ENCODE measurements at regions not wholly inside any gene's neighbourhood (a gene's known extent, or its start where the extent isn't known, plus 50 kb on each side); places are given as distances from the start of the nearest gene placed in this dataset.

GRCh38 chr13:62040806-62041205 is 625.2 kb upstream of the PCDH20 start:
- ChIA-PET CTCF (no interaction called here), POLR2A (no interaction called here)
- Histone ChIP-seq H3K36me3 (ENCODE audit: insufficient read depth, low read length) (no peaks in the 10 kb centered on the region), H3K27me3 (ENCODE audit: control insufficient read depth in 1 of 2, insufficient read depth in 2 of 2, low read length in 2 of 2) (no peaks in the 10 kb centered on the region), H3K4me3 (ENCODE audit: low read length) (no peak overlapping the region), H3K27ac (ENCODE audit: low read depth in 1 of 2, low read length in 2 of 2) (no peak overlapping the region), H3K4me1 (ENCODE audit: insufficient read depth, low read length) (no peaks in the 10 kb centered on the region), H3K9me3 (ENCODE audit: control insufficient read depth in 1 of 2, insufficient read depth in 1 of 2, low read length in 2 of 2) (peaks cover 0 to 3% of the 10 kb centered on the region in 2 experiments)
- no peaks in the 10 kb centered on the region for H3K27me3 Mint-ChIP-seq
- intact Hi-C loops (cut with DNase I, micrococcal nuclease), result no loop called here
- H3K4me1 Mint-ChIP-seq (ENCODE audit: low read depth), result no peaks in the 10 kb centered on the region
- H3K27ac Mint-ChIP-seq, result no peak overlapping the region
- no peaks in the 10 kb centered on the region for H3K9me3 Mint-ChIP-seq
- no peak overlapping the region for H3K4me3 Mint-ChIP-seq
- no peak for TF ChIP-seq CTCF (IDR thresholded peaks at IDR 0.05)
- ATAC-seq (ENCODE audit: poor library complexity) (no peak), DNase-seq (no peak)
- no peaks in the 10 kb centered on the region for H3K36me3 Mint-ChIP-seq (ENCODE audit: low read depth)

DNA sequence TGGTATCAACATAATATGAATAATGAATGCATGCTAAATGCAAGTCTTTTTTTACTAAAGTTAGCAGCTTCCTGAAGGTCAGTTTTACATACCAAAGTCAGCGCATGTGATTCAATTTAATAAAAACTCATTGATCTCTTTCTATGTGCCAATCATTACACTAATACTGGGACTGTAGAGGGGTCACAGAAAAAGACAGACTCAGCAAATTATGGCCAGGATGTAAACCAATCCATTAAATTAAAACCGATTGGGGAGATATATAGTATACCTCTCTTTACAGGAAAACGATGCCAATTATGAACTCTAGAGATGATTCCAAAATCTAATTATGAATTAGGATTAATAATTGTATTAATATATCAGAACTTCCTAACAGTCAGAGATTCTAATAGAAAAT is 624.4 kb upstream of the PCDH20 start:
- intact Hi-C loops (cut with DNase I, micrococcal nuclease), result no loop called here
- Mint-ChIP-seq H3K4me3 (no peak overlapping the region), H3K36me3 (ENCODE audit: low read depth) (no peaks in the 10 kb centered on the region), H3K27me3 (no peaks in the 10 kb centered on the region), H3K9me3 (no peaks in the 10 kb centered on the region), H3K27ac (no peak overlapping the region), H3K4me1 (ENCODE audit: low read depth) (no peaks in the 10 kb centered on the region)
- Histone ChIP-seq H3K4me1 (ENCODE audit: insufficient read depth, low read length) (no peaks in the 10 kb centered on the region), H3K9me3 (ENCODE audit: control insufficient read depth in 1 of 2, insufficient read depth in 1 of 2, low read length in 2 of 2) (peaks cover 0 to 3% of the 10 kb centered on the region in 2 experiments), H3K36me3 (ENCODE audit: insufficient read depth, low read length) (no peaks in the 10 kb centered on the region), H3K27me3 (ENCODE audit: control insufficient read depth in 1 of 2, insufficient read depth in 2 of 2, low read length in 2 of 2) (no peaks in the 10 kb centered on the region), H3K27ac (ENCODE audit: low read depth in 1 of 2, low read length in 2 of 2) (no peak overlapping the region), H3K4me3 (ENCODE audit: low read length) (no peak overlapping the region)
- no peak for TF ChIP-seq CTCF (IDR thresholded peaks at IDR 0.05)
- ATAC-seq (ENCODE audit: poor library complexity), result no peak
- no peak for DNase-seq
- POLR2A ChIA-PET, result no interaction called here
- CTCF ChIA-PET, result no interaction called here

DNA sequence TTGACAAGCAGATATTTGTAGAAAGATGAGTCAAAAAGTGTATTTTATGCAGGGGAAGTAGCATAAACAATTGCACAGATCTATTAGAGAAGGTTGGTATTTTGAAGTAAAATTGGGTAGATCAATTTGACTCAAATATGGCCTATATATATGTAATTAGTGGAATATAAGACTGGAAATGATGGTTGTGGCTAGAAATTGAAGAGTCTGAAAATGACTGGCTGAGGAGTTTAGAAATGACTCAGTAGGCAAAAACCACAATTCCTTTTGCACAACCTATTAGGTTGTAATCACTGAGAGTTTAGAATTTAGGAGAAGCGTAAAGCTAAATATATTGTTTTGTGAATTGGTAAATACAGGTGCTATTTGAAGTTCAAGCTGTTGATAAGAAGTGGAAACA is 622.6 kb upstream of the PCDH20 start:
- no peaks in the 10 kb centered on the region for H3K36me3 Mint-ChIP-seq (ENCODE audit: low read depth)
- no peaks in the 10 kb centered on the region for H3K27me3 ChIP-seq (ENCODE audit: control insufficient read depth in 1 of 2, insufficient read depth in 2 of 2, low read length in 2 of 2)
- no peak overlapping the region for H3K4me3 ChIP-seq (ENCODE audit: low read length)
- no peaks in the 10 kb centered on the region for H3K36me3 ChIP-seq (ENCODE audit: insufficient read depth, low read length)
- no peaks in the 10 kb centered on the region for H3K4me1 ChIP-seq (ENCODE audit: insufficient read depth, low read length)
- TF ChIP-seq CTCF (IDR thresholded peaks at IDR 0.05), result no peak
- no peaks in the 10 kb centered on the region for H3K9me3 Mint-ChIP-seq
- ChIA-PET CTCF (no interaction called here), POLR2A (no interaction called here)
- intact Hi-C loops (cut with DNase I, micrococcal nuclease), result no loop called here
- no peak overlapping the region for H3K4me3 Mint-ChIP-seq
- peaks cover 0 to 4% of the 10 kb centered on the region in 2 experiments for H3K9me3 ChIP-seq (ENCODE audit: control insufficient read depth in 1 of 2, insufficient read depth in 1 of 2, low read length in 2 of 2)
- DNase-seq (no peak), ATAC-seq (ENCODE audit: poor library complexity) (no peak)
- H3K27ac Mint-ChIP-seq, result no peak overlapping the region
- H3K27ac ChIP-seq (ENCODE audit: low read depth in 1 of 2, low read length in 2 of 2), result no peak overlapping the region
- no peaks in the 10 kb centered on the region for H3K4me1 Mint-ChIP-seq (ENCODE audit: low read depth)
- no peaks in the 10 kb centered on the region for H3K27me3 Mint-ChIP-seq
